Fibroblast of lung (primary cell): ENCODE measurements at regions not wholly inside any gene's neighbourhood (a gene's known extent, or its start where the extent isn't known, plus 50 kb on each side); places are given as distances from the start of the nearest gene placed in this dataset.
"Not testable (repeated sequence)": the region's sequence is repeated elsewhere in the genome, so short reads cannot be mapped to it uniquely, and the experiment has no call there.

ENCODE experiments used
- DNase-seq, 2 donors: peaks; one replicate each; pipeline versions ENCODE4 v3.0.0 to v3.0.0-alpha.2; 2010; ENCODE audit warnings: low read depth in 2 of 2
- H2AFZ ChIP-seq: 2 replicates; pipeline ENCODE4 v1.5.1; 2012; ENCODE audit warnings: low read length, control low read depth, inconsistent platforms
- H3K27ac ChIP-seq: 2 replicates; pipeline ENCODE4 v1.5.1; 2011; ENCODE audit warnings: low read length, control low read depth; ENCODE audit not compliant: insufficient read depth
- H3K27me3 ChIP-seq: 2 replicates; pipeline ENCODE4 v1.5.1; 2011; ENCODE audit warnings: mild to moderate bottlenecking, low read length; ENCODE audit not compliant: control insufficient read depth, insufficient read depth
- H3K36me3 ChIP-seq: 2 replicates; pipeline ENCODE4 v1.5.1; 2011; ENCODE audit warnings: low read length; ENCODE audit not compliant: control insufficient read depth, insufficient read depth
- H3K4me1 ChIP-seq: 2 replicates; pipeline ENCODE4 v1.5.1; 2011; ENCODE audit warnings: low read length; ENCODE audit not compliant: control insufficient read depth, insufficient read depth; ENCODE audit errors: extremely low read depth
- H3K4me2 ChIP-seq: 2 replicates; pipeline ENCODE4 v1.5.1; 2011; ENCODE audit warnings: low read length, control low read depth; ENCODE audit not compliant: insufficient read depth; ENCODE audit errors: extremely low read depth
- H3K4me3 ChIP-seq, 4 experiments: fragments of 200-600 bp in 1 of 4; sonication (generic) in 1 of 4; replicated peaks in 1 of 4; 2 replicates each; pipeline ENCODE4 v1.5.1; 2011 to 2016; ENCODE audit warnings: low read length in 4 of 4, low read depth in 3 of 4, mild to moderate bottlenecking in 3 of 4, control low read depth in 2 of 4, inconsistent platforms in 1 of 4, mixed read lengths in 1 of 4; ENCODE audit not compliant: insufficient read depth in 1 of 4; ENCODE audit errors: control extremely low read depth in 1 of 4
- H3K79me2 ChIP-seq: 2 replicates; pipeline ENCODE4 v1.5.1; 2012; ENCODE audit warnings: mild to moderate bottlenecking, low read length, inconsistent platforms; ENCODE audit not compliant: control insufficient read depth, insufficient read depth
- H3K9ac ChIP-seq: 2 replicates; pipeline ENCODE4 v1.5.1; 2011; ENCODE audit warnings: mild to moderate bottlenecking, low read length, control low read depth; ENCODE audit not compliant: insufficient read depth
- H3K9me3 ChIP-seq: 2 replicates; pipeline ENCODE4 v1.5.1; 2012; ENCODE audit warnings: low read depth, low read length; ENCODE audit not compliant: control insufficient read depth, insufficient read depth
- H4K20me1 ChIP-seq: 2 replicates; pipeline ENCODE4 v1.5.1; 2011; ENCODE audit warnings: low read length; ENCODE audit not compliant: control insufficient read depth, insufficient read depth; ENCODE audit errors: extremely low read depth
- CTCF ChIP-seq, 2 donors: IDR thresholded peaks in 1 of 2; conservative IDR thresholded peaks in 1 of 2; 1 replicate in 1 of 2; 2 replicates in 1 of 2; pipeline ENCODE4 v1.5.1; 2011 to 2012; ENCODE audit warnings: low read length in 2 of 2, control low read depth in 1 of 2, inconsistent platforms in 1 of 2, low read depth in 1 of 2, mild to moderate bottlenecking in 1 of 2
- EZH2 ChIP-seq: IDR thresholded peaks from 2 replicates; pipeline ENCODE4 v1.5.1; 2012; ENCODE audit warnings: low read length, control low read depth, mild to moderate bottlenecking; ENCODE audit errors: missing control alignments

GRCh38 chr17:436571-436970, 84.0 kb upstream of the RPH3AL start:
- Histone ChIP-seq H3K36me3 (no peaks in the 10 kb centered on the region), H3K4me1 (no peaks in the 10 kb centered on the region), H4K20me1 (no peaks in the 10 kb centered on the region), H3K9me3 (no peaks in the 10 kb centered on the region), H3K79me2 (no peaks in the 10 kb centered on the region), H3K27me3 (no peaks in the 10 kb centered on the region), H2AFZ (no peak overlapping the region), H3K9ac (no peak overlapping the region), H3K4me2 (no peak overlapping the region), H3K27ac (no peak overlapping the region), H3K4me3 (no peak overlapping the region)
- no peak for DNase-seq
- TF ChIP-seq CTCF (conservative IDR thresholded peaks at IDR 0.05 in 1 of 2, IDR thresholded peaks at IDR 0.05 in 1 of 2; ENCODE audit: low read depth in 1 of 2, low read length in 2 of 2) (no peak), EZH2 (no peak)

- not testable (repeated sequence) for H3K4me3 ChIP-seq, H2AFZ ChIP-seq, H3K4me2 ChIP-seq, H3K27ac ChIP-seq, H3K4me1 ChIP-seq, H4K20me1 ChIP-seq, H3K27me3 ChIP-seq, DNase-seq, H3K9me3 ChIP-seq, H3K36me3 ChIP-seq, H3K79me2 ChIP-seq, H3K9ac ChIP-seq
These were observed 79.9 kb upstream of the RPH3AL start for GRCh38 chr17:432471-432870.

DNA sequence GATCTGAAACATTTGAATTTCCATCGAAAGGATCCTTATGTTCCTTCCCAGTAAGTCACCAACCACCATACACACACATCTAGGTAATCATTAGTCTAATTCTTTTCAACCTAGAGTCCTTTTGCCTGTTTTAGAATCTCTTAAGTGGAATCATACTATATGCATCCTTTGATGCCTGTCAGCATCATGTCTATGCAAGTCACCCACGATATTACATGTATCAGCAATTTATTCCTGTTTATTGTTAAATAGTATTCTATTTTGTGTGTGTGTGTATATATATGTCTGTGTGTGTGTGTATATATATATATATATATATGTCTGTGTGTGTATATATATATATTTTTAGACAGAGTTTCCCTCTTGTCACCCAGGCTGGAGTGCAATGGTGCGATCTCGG, 78.9 kb upstream of the RPH3AL start:
- H3K79me2 ChIP-seq = no peaks in the 10 kb centered on the region
- no peak overlapping the region for H3K4me2 ChIP-seq
- H3K27ac ChIP-seq = no peak overlapping the region
- no peaks in the 10 kb centered on the region for H3K4me1 ChIP-seq
- H3K9me3 ChIP-seq = no peaks in the 10 kb centered on the region
- H3K4me3 ChIP-seq = no peak overlapping the region
- H3K27me3 ChIP-seq = no peaks in the 10 kb centered on the region
- H4K20me1 ChIP-seq = no peaks in the 10 kb centered on the region
- TF ChIP-seq CTCF (conservative IDR thresholded peaks at IDR 0.05 in 1 of 2, IDR thresholded peaks at IDR 0.05 in 1 of 2; ENCODE audit: low read depth in 1 of 2, low read length in 2 of 2) = no peak
- no peak for TF ChIP-seq EZH2
- no peak overlapping the region for H3K9ac ChIP-seq
- no peaks in the 10 kb centered on the region for H3K36me3 ChIP-seq
- DNase-seq = no peak
- no peak overlapping the region for H2AFZ ChIP-seq

DNA sequence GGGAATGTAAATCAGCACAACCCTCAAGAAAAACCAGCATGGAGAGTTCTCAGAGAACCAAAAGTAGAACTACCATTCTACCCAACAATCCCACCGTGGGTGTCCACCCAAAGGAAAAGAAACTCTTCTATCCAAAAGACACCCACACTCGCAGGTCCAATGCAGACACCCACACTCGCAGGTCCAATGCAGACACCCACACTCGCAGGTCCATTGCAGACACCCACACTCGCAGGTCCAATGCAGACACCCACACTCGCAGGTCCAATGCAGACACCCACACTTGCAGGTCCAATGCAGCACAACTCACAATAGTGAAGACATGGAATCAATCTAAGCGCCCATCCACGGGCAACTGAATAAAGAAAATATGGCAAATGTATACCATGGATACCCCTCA, 77.0 kb upstream of the RPH3AL start:
- H3K79me2 ChIP-seq = no peaks in the 10 kb centered on the region
- no peaks in the 10 kb centered on the region for H3K27me3 ChIP-seq
- H3K9ac ChIP-seq = no peak overlapping the region
- no peak overlapping the region for H3K4me3 ChIP-seq
- H3K4me1 ChIP-seq = no peaks in the 10 kb centered on the region
- H3K27ac ChIP-seq = no peak overlapping the region
- no peak overlapping the region for H3K4me2 ChIP-seq
- no peak for TF ChIP-seq EZH2
- no peak for TF ChIP-seq CTCF (conservative IDR thresholded peaks at IDR 0.05 in 1 of 2, IDR thresholded peaks at IDR 0.05 in 1 of 2; ENCODE audit: low read depth in 1 of 2, low read length in 2 of 2)
- H2AFZ ChIP-seq = no peak overlapping the region
- H3K36me3 ChIP-seq = no peaks in the 10 kb centered on the region
- no peak for DNase-seq
- H4K20me1 ChIP-seq = no peaks in the 10 kb centered on the region
- no peaks in the 10 kb centered on the region for H3K9me3 ChIP-seq
